ENCODE measurements at regions not wholly inside any gene's neighbourhood (a gene's known extent, or its start where the extent isn't known, plus 50 kb on each side); places are given as distances from the start of the nearest gene placed in this dataset.

DNA sequence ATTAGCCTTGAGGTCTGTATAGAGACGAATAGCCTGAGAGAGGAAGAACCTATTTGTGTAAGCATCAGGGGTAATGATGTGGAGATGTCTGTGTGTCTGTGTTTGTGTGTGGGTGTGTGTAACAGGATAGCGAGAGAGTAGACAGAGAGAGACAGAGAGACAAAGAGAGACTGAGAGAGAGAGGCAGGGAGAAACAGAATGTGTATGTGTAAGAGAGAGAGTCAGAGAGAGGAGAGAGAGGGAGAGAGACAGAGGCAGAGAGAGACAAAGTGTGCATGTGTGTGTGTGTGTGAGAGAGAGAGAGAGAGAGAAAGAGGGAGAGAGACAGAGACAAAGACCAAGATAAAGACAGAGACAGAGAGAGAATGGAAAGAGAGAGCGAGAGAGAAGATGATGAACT, 396.1 kb downstream of the PAX1 start:
- no peak overlapping the region for H3K4me3 ChIP-seq (ENCODE audit: low read length)
- no peaks in the 10 kb centered on the region for H3K36me3 ChIP-seq (ENCODE audit: control insufficient read depth, low read depth, low read length)
- no peaks in the 10 kb centered on the region for H3K9me3 ChIP-seq (ENCODE audit: control insufficient read depth, low read depth, low read length)
- H3K4me1 ChIP-seq (ENCODE audit: control insufficient read depth, low read depth, low read length): no peaks in the 10 kb centered on the region
- no peak overlapping the region for H3K9ac ChIP-seq (ENCODE audit: low read length)
- H3K27ac ChIP-seq (ENCODE audit: low read length): no peak overlapping the region
- H3K27me3 ChIP-seq (ENCODE audit: control insufficient read depth, insufficient read depth, low read length): no peaks in the 10 kb centered on the region

DNA sequence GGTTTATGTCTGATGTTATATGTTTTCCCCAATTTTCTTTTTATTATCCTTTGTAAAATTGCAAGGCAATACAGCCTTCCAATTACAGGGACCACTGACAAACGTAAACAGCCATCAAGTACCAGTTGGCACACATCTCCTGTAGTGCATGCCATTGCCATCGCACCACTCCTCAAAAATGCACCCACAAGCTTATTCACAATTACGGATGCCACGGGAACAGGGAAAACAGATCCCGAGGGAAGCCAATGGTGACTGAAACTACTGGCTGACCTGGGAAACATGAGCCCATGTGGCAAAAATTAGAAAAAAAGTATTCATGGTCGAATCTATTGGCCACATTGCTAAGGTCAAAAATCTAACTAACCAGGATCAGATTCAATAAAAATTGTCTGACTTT, 395.2 kb downstream of the PAX1 start:
- Histone ChIP-seq H3K27ac (ENCODE audit: low read length) (no peak overlapping the region), H3K9me3 (ENCODE audit: control insufficient read depth, low read depth, low read length) (no peaks in the 10 kb centered on the region), H3K4me1 (ENCODE audit: control insufficient read depth, low read depth, low read length) (no peaks in the 10 kb centered on the region), H3K27me3 (ENCODE audit: control insufficient read depth, insufficient read depth, low read length) (no peaks in the 10 kb centered on the region), H3K36me3 (ENCODE audit: control insufficient read depth, low read depth, low read length) (no peaks in the 10 kb centered on the region), H3K9ac (ENCODE audit: low read length) (no peak overlapping the region), H3K4me3 (ENCODE audit: low read length) (no peak overlapping the region)

DNA sequence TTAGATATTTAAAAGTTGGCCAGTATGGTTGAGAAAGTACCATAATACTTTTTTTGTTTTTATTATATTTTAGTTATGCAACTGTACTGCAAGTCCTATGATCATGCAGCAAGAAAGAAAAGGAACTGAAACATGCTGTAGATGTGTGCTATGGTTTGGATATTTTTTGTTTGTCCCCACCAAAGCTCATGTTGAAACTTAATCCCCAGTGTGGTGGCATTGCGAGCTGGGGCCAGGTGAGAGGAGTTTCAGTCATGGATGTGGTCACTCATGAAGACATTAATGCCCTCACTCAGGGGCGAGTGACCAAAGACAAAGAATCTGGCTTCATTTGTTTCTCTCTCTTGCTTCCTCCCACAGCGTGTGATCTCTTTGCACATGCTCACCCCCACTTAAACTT, 393.9 kb downstream of the PAX1 start:
- H3K4me3 ChIP-seq (ENCODE audit: low read length): no peak overlapping the region
- no peaks in the 10 kb centered on the region for H3K9me3 ChIP-seq (ENCODE audit: control insufficient read depth, low read depth, low read length)
- no peaks in the 10 kb centered on the region for H3K4me1 ChIP-seq (ENCODE audit: control insufficient read depth, low read depth, low read length)
- H3K27me3 ChIP-seq (ENCODE audit: control insufficient read depth, insufficient read depth, low read length): no peaks in the 10 kb centered on the region
- no peaks in the 10 kb centered on the region for H3K36me3 ChIP-seq (ENCODE audit: control insufficient read depth, low read depth, low read length)
- H3K9ac ChIP-seq (ENCODE audit: low read length): no peak overlapping the region
- H3K27ac ChIP-seq (ENCODE audit: low read length): no peak overlapping the region

DNA sequence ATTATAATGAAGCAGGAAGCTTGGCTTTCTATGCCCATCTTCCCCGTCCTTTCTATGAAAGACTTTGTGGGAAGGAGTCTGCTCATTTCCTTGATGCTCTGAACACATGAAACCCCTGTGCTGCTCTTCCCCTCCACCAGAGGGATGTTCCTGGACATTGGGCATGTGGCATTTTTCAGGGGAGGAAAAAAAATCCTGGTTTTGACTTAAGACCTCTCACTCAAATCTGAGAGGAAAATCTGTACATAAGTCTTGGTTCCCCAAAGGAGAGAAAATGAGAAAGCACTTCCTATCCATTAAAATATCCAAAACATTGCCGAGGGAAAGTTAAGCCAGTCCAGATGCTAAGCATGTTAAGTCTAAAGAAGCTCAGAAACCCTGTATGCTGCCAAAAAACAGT, 393.0 kb downstream of the PAX1 start:
- Histone ChIP-seq H3K36me3 (ENCODE audit: control insufficient read depth, low read depth, low read length) (no peaks in the 10 kb centered on the region), H3K27ac (ENCODE audit: low read length) (no peak overlapping the region), H3K4me3 (ENCODE audit: low read length) (no peak overlapping the region), H3K4me1 (ENCODE audit: control insufficient read depth, low read depth, low read length) (no peaks in the 10 kb centered on the region), H3K9ac (ENCODE audit: low read length) (no peak overlapping the region), H3K27me3 (ENCODE audit: control insufficient read depth, insufficient read depth, low read length) (no peaks in the 10 kb centered on the region), H3K9me3 (ENCODE audit: control insufficient read depth, low read depth, low read length) (no peaks in the 10 kb centered on the region)

DNA sequence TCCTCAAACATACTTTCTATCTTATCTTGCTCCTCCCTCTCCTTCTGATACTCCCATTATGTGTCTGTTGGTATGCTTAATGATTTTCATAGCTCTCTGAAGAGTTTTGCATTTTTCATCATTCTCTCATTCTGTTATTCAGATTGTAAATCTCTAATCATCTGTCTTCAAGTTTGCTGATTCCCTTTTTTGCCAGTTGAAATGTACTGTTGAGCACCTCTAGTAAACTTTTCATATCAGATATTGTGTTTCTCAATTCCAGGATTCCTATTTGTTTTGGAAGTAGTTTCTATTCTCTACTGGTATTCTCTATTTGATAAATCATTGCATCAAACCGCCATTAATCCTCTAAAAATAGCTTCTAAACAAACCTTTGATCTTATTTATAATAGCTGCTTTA, 387.7 kb downstream of the PAX1 start:
- no peaks in the 10 kb centered on the region for H3K36me3 ChIP-seq (ENCODE audit: control insufficient read depth, low read depth, low read length)
- H3K27ac ChIP-seq (ENCODE audit: low read length): no peak overlapping the region
- no peaks in the 10 kb centered on the region for H3K27me3 ChIP-seq (ENCODE audit: control insufficient read depth, insufficient read depth, low read length)
- H3K4me1 ChIP-seq (ENCODE audit: control insufficient read depth, low read depth, low read length): no peaks in the 10 kb centered on the region
- H3K9ac ChIP-seq (ENCODE audit: low read length): no peak overlapping the region
- no peak overlapping the region for H3K4me3 ChIP-seq (ENCODE audit: low read length)
- H3K9me3 ChIP-seq (ENCODE audit: control insufficient read depth, low read depth, low read length): peaks cover 13% of the 10 kb centered on the region

DNA sequence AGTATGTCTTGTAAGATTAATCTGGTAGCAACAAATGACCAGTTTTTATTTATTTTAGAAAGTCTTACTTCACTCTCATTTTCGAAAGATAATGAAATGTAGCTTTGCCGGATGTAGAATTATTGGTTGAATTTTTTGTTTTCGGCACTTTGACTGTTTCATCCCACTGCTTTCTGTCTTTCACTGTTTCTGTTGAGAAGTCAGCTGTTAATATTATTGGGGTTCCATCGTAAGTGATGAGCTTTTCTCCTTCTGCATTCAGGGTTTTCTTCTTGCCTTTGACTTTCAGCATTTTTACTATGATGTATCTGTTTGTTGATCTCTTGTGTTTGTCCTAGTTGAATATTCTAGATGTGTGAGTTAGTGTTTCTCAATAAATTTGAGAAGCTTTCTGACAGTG, 383.4 kb downstream of the PAX1 start:
- no peak overlapping the region for H3K27ac ChIP-seq (ENCODE audit: low read length)
- H3K4me1 ChIP-seq (ENCODE audit: control insufficient read depth, low read depth, low read length): no peaks in the 10 kb centered on the region
- peaks cover 13% of the 10 kb centered on the region for H3K9me3 ChIP-seq (ENCODE audit: control insufficient read depth, low read depth, low read length)
- no peak overlapping the region for H3K4me3 ChIP-seq (ENCODE audit: low read length)
- no peaks in the 10 kb centered on the region for H3K36me3 ChIP-seq (ENCODE audit: control insufficient read depth, low read depth, low read length)
- no peaks in the 10 kb centered on the region for H3K27me3 ChIP-seq (ENCODE audit: control insufficient read depth, insufficient read depth, low read length)
- no peak overlapping the region for H3K9ac ChIP-seq (ENCODE audit: low read length)

DNA sequence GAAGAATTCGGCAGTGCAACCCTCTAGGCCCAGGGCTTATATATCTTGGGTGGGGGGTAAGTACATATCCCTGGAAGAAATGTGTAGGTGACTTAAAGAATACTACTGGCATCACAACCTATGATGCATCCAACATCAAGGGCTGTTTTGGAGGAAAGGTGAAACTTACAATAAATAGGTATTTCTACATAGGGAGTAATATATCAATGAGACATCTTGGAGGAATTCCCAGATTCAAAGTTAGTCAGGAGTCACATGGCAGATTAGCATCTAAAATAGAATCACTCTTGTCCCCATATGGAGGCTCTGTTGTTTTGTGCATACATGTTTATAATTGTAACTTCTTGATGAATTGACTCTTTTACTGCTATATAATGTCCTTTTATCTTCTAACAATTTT, 375.5 kb downstream of the PAX1 start:
- H3K4me3 ChIP-seq (ENCODE audit: low read length): no peak overlapping the region
- H3K4me1 ChIP-seq (ENCODE audit: control insufficient read depth, low read depth, low read length): no peaks in the 10 kb centered on the region
- no peak overlapping the region for H3K27ac ChIP-seq (ENCODE audit: low read length)

DNA sequence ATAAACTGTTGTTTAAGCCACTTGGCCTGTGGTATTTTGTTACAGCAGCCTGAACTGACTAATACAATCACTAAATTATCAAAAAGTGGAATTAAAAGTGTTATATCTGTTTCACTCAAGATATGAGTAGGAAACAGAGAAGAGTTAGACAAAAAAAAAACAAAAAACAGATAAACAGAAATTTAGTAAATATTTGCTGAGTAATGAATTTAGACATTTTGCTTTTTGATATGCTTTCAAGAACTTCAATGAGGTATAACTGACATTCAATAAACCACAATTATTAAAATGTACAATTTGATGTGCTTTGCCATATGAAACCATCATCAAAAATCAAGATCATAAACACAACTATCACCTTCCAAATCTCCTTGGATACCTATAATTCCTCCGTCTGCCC, 369.2 kb downstream of the PAX1 start:
- Histone ChIP-seq H3K4me1 (ENCODE audit: control insufficient read depth, low read depth, low read length) (peaks cover 5% of the 10 kb centered on the region), H3K4me3 (ENCODE audit: low read length) (no peak overlapping the region), H3K9me3 (ENCODE audit: control insufficient read depth, low read depth, low read length) (no peaks in the 10 kb centered on the region), H3K27ac (ENCODE audit: low read length) (no peak overlapping the region), H3K36me3 (ENCODE audit: control insufficient read depth, low read depth, low read length) (no peaks in the 10 kb centered on the region), H3K9ac (ENCODE audit: low read length) (no peak overlapping the region), H3K27me3 (ENCODE audit: control insufficient read depth, insufficient read depth, low read length) (no peaks in the 10 kb centered on the region)

More for the DNA sequence above, 375.5 kb downstream of the PAX1 start:
- Histone ChIP-seq H3K36me3 (ENCODE audit: control insufficient read depth, low read depth, low read length) (no peaks in the 10 kb centered on the region), H3K9ac (ENCODE audit: low read length) (no peak overlapping the region), H3K9me3 (ENCODE audit: control insufficient read depth, low read depth, low read length) (no peaks in the 10 kb centered on the region), H3K27me3 (ENCODE audit: control insufficient read depth, insufficient read depth, low read length) (no peaks in the 10 kb centered on the region)

DNA sequence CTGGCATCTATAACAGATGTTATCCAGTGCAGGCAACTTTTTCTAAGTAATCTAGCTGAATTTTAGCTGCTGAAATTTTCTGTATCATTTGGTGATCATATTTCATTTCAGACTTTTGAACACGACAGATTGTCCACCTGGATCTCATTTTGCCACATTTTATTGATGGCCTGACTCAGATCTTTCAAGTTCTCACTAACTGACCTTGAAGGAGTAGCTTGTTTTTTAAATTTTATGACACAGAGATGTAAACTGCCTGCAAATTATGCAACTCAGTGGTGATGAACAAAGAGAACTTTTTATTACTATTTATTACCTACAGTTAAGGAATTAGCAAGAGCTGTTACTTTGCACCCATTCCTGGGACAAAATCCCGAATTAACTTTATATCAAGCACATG, 366.4 kb downstream of the PAX1 start:
- H3K9ac ChIP-seq (ENCODE audit: low read length): no peak overlapping the region

DNA sequence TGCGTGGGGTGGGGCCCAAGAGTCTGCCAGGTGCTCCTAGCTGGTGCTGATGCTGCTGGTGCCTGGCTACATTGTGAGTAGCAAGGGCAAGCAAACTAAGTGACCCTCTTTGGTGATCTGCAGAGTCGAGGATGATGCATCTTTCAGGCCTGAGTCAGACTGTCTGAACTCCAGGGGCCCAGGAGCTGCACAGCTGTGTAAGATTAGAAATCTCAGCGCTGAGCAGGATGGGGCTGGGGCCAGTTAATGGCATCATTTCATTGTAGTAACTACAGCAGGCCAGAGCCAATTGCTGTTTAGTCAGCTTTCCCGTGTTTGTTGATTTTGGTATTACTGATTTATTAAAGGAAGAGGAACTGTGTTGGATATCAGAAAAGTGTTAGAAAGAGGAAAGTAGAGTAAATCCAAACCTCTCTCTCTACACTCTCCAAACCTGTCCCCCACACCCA, 365.2 kb downstream of the PAX1 start:
- no peak overlapping the region for H3K4me3 ChIP-seq (ENCODE audit: low read length)
- no peaks in the 10 kb centered on the region for H3K36me3 ChIP-seq (ENCODE audit: control insufficient read depth, low read depth, low read length)
- no peak overlapping the region for H3K27ac ChIP-seq (ENCODE audit: low read length)
- peaks cover 5% of the 10 kb centered on the region for H3K4me1 ChIP-seq (ENCODE audit: control insufficient read depth, low read depth, low read length)
- H3K9ac ChIP-seq (ENCODE audit: low read length): no peak overlapping the region
- H3K27me3 ChIP-seq (ENCODE audit: control insufficient read depth, insufficient read depth, low read length): no peaks in the 10 kb centered on the region
- no peaks in the 10 kb centered on the region for H3K9me3 ChIP-seq (ENCODE audit: control insufficient read depth, low read depth, low read length)

More for the DNA sequence above, 366.4 kb downstream of the PAX1 start:
- H3K27me3 ChIP-seq (ENCODE audit: control insufficient read depth, insufficient read depth, low read length): no peaks in the 10 kb centered on the region
- no peak overlapping the region for H3K4me3 ChIP-seq (ENCODE audit: low read length)
- no peaks in the 10 kb centered on the region for H3K9me3 ChIP-seq (ENCODE audit: control insufficient read depth, low read depth, low read length)
- no peaks in the 10 kb centered on the region for H3K36me3 ChIP-seq (ENCODE audit: control insufficient read depth, low read depth, low read length)
- H3K27ac ChIP-seq (ENCODE audit: low read length): no peak overlapping the region
- peaks cover 5% of the 10 kb centered on the region for H3K4me1 ChIP-seq (ENCODE audit: control insufficient read depth, low read depth, low read length)

DNA sequence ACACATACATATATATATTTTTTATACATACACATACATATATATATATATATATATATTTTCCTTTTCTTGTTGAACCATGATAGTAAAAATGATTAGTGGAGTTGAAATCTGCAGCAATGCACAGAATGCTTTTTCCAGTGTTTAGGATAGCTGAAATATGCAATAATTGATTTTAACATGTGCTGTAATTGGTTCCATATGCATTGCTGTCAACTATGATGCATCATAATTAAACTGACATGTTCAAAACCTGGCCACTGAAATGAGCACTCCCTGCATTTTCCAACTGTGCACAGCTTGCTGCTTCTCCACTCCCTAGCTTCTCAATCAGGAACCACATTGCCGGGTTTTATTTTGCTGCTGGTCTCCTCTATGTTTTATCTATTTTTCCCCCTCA, 358.3 kb downstream of the PAX1 start:
- no peak overlapping the region for H3K4me3 ChIP-seq (ENCODE audit: low read length)
- no peaks in the 10 kb centered on the region for H3K9me3 ChIP-seq (ENCODE audit: control insufficient read depth, low read depth, low read length)

DNA sequence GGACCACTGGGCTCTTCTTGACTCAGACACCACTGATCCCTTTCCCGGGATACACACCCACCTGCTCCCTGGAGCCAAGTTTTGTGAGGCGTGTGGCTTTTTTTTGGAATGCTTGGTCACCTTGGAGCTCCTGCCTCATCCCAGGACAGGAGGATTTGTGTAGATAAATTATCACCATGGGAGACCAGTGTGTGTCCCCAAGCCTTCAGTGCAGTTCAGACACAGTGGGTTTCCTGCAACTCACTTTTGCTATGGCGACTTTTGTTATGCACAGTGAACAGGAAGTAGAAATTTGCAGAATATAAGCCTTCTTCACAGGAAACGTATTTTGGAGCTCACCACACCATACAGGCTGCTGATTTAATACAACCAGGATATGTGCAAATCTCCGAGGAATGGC, 357.4 kb downstream of the PAX1 start:
- H3K4me1 ChIP-seq (ENCODE audit: control insufficient read depth, low read depth, low read length): peaks cover 3% of the 10 kb centered on the region
- no peaks in the 10 kb centered on the region for H3K27me3 ChIP-seq (ENCODE audit: control insufficient read depth, insufficient read depth, low read length)
- no peaks in the 10 kb centered on the region for H3K9me3 ChIP-seq (ENCODE audit: control insufficient read depth, low read depth, low read length)
- H3K9ac ChIP-seq (ENCODE audit: low read length): no peak overlapping the region
- no peak overlapping the region for H3K4me3 ChIP-seq (ENCODE audit: low read length)
- no peaks in the 10 kb centered on the region for H3K36me3 ChIP-seq (ENCODE audit: control insufficient read depth, low read depth, low read length)
- no peak overlapping the region for H3K27ac ChIP-seq (ENCODE audit: low read length)

More for the DNA sequence above, 358.3 kb downstream of the PAX1 start:
- Histone ChIP-seq H3K27ac (ENCODE audit: low read length) (no peak overlapping the region), H3K36me3 (ENCODE audit: control insufficient read depth, low read depth, low read length) (no peaks in the 10 kb centered on the region), H3K27me3 (ENCODE audit: control insufficient read depth, insufficient read depth, low read length) (no peaks in the 10 kb centered on the region), H3K9ac (ENCODE audit: low read length) (no peak overlapping the region), H3K4me1 (ENCODE audit: control insufficient read depth, low read depth, low read length) (peaks cover 3% of the 10 kb centered on the region)

All from iPS-18a (cell line).